NCI-H146 treated with DMSO at 0.1 percent for 48 hours (cell line): ENCODE measurements at regions not wholly inside any gene's neighbourhood (a gene's known extent, or its start where the extent isn't known, plus 50 kb on each side); places are given as distances from the start of the nearest gene placed in this dataset.
"Not testable (repeated sequence)": the region's sequence is repeated elsewhere in the genome, so short reads cannot be mapped to it uniquely, and the experiment has no call there.

Source experiments
- DNase-seq: peaks from one replicate; lab custom pipeline; 2025; ENCODE audit not compliant: unreplicated experiment; lab: John Stamatoyannopoulos, UW

DNA sequence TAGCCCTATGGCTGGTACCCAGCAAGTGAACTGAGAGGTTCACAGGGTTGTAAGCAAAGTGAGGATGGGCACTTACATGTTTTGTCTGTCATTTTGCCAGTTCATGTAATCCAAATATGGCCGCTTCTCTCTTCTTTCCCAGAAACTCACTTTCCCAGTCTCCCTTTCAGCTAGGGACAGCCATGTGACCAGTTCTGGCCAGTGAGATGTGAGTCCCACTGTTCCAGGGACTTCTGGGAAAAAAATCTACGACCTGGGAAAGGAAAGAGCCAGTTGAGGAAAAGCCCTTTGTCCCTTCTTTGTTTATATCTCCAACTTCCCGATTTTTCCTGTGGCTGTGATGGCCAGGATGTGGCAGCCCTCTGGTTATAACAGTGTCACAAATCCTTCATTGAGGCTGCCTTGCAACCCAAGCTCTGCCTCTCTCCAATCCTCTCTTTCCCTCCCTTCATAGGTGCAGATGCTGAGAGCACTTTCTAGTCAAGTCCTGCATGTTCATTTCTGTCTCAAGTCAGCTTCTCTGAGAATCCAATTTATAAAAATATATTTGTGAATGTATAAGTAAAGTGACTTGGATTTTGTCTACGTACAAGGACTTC is 148.6 kb upstream of the ZFP64 start:
- DNase-seq: no peak

DNA sequence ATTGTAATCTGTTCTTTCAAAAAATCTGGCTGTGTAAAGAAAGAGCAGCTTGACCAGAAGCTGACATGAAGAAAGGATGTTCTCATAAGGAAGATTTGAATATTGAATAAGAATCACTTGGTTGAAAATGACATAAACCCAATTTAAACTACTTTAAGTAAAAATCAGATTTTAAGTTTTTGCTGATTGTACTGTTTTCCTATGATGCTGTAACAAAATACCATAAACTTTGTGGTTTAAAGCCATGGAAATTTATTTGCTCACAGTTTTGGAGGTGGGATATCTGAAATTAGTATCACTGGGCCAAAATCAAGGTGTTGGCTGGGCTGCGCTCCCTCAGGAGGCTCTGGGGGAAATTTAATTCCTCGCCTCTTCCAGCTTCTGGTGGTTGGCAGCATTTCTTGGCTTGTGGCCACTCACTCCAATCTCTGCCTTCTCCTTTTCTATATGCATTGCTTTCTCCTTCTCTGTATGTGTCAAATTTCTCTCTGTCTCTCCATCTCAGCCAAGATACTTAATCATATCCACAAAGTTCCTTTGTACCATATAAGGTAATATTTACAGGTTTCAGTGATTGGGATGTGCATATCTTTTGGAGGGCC is 141.2 kb upstream of the ZFP64 start:
- DNase-seq: no peak

GRCh38 chr20:52332230-52332629 is 140.7 kb upstream of the ZFP64 start:
- no peak for DNase-seq

- no peak for DNase-seq
Measured at GRCh38 chr20:52331655-52332054, 140.1 kb upstream of the ZFP64 start.

DNA sequence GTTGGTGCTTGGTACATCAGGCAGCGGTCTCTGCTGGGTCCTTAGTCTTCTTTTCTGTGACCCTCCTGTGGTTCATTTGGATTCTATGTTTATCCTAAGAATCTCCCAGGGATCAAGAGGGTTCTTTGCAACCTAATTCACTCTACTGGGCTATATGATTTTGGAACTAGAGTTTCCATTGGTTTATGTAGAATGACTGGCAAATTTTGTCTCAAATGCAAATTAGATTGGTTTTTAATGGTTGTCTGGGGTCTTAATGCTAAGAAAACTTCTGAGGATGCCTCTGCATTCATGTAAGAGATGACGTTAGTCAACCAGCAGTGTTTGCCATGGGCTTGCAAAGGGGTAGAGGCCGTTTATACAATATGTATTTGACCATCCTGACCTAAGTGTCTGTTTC is 129.8 kb upstream of the ZFP64 start:
- no peak for DNase-seq

GRCh38 chr20:52318651-52319050 is 127.1 kb upstream of the ZFP64 start:
- no peak for DNase-seq

DNA sequence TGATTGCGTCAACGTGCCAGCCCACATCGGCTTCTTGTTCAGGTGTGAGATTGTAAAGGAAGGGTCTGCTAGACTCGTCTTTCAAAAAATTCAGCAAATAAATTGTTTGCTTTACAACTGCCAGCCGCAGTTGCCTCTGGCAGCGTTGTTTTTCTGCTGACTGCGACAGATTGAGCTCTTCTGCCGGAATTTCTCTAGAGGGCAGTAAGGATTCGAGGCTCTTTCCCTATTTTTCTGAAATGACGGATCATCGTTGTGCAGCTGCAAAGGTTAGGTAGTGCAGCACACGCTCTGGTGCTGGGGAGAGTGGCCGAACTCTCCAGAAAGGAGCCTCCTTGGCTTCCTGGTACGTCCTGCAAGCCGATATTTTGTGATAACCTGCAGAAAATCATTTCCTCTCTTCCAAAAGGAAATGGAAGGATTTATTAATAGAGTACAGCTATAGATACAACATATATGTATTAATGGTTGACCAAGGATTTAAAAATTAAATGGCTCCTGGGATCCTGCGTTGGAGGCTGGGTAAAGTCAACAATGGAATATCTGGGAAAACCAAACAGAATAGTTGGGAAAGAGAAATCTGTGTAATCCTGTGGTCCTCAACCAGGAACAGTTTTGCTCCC is 121.9 kb upstream of the ZFP64 start:
- DNase-seq: peak; percentile 4

DNA sequence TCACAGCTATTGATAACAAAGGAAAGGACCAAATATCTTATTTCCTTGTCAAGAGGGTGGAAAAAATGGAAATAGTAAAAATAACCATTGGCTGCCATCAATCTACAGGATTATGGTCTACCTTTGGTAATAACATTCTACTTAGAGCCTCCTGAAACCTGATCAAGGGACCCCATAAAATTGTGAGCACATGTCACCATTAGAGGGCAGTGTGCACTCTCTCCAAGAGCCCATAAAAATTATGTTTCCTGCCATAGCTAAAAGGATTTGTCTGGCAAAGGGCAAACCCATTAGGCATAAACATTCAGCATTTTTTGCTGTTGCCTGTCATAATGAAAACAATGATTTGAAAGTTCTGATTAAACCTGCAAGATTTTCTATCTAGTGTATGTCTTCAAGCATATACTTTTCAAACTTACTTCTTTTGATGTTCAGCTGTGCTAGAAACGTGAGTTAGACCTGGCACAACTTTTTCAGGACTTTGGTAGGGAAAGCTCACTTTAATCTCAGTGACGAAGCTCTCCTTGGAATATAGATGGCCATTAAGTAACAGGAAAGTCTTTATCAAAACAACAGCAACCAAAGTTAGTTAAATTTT is 120.7 kb upstream of the ZFP64 start:
- DNase-seq: peak; percentile 20

DNA sequence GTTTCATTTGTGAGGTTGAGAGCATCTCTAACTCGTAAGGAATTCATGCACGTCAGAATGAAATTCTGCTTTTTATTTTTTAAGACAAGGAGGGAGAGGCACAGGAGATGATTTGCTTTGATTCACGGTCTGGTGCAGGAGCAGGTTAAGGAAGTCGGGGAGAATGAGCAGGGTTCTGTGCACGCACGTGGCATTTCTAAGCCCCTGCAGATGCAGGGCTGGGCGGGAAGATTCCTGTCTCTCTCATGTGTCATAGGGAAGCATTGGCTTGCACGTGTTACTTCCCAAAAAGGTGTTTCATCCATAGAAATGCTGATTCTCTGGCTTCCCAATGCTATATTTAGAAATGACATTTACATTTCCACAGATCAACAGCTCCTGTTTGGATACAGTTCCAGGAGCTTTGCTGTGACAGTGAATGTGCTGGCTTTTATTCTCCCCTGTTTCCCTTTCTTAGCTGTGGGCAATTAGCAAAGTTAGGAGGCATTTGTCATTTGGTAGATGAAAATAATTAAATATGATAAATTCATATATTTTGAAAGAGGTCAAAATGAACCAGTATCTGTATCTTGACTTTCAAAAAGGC is 119.7 kb upstream of the ZFP64 start:
- DNase-seq: no peak

GRCh38 chr20:52309181-52309580 is 117.6 kb upstream of the ZFP64 start:
- DNase-seq: no peak

GRCh38 chr20:52306477-52306876 is 114.9 kb upstream of the ZFP64 start:
- DNase-seq: no peak

DNA sequence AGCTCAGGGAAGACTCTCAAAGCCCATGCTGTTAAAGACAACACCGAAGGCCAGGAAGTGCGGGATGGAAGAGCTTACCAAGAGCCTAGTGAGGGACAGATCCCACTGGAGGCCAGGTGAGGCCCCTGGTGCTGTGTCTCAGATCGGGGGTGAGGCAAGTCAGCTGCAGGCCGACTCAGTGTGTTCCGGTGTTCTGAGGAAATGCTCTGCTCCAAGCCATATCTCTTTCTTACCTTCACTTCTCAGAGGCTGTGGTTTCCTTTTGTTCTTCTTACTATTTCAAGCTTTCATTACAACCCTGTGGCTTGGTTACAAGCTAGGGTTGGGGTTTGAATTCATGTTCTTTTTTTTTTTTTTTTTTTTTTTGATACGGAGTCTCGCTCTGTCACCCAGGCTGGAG is 114.3 kb upstream of the ZFP64 start:
- no peak for DNase-seq

DNA sequence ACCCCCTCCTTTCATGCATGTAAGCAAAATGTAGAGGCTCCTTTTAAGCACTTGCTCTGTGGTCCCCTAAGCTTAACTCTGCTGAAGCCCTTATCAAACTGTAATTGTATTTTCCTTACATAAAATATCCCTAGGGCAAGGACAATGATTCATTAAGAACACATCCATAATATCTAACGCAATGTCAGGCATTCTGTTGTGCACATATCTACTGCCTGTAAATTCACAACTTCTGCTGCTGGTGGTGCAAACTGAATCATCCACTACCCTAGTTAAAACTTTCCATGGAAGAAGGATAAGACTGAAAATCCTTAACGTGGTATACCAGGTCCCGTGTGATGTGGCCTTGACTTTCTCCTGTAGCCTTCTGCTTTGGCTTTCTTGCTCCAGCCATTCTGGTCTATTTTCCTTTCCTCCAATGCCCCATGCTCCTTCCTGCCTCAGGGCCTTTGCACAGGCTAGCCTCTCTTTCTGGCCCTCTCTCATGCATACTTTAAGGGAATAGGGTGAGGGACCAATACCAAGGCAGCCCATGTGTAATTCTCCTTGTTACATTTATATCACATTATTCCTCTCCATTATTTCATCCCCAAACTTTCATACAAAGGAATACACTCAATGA is 113.6 kb upstream of the ZFP64 start:
- DNase-seq: no peak

GRCh38 chr20:52303281-52303950 is 111.8 kb upstream of the ZFP64 start:
- no peak for DNase-seq

- DNase-seq: no peak
Measured at GRCh38 chr20:52302736-52303135, 111.2 kb upstream of the ZFP64 start.

GRCh38 chr20:52302051-52302450 is 110.5 kb upstream of the ZFP64 start:
- DNase-seq: not testable (repeated sequence)

GRCh38 chr20:52295556-52295955 is 104.0 kb upstream of the ZFP64 start:
- no peak for DNase-seq

DNA sequence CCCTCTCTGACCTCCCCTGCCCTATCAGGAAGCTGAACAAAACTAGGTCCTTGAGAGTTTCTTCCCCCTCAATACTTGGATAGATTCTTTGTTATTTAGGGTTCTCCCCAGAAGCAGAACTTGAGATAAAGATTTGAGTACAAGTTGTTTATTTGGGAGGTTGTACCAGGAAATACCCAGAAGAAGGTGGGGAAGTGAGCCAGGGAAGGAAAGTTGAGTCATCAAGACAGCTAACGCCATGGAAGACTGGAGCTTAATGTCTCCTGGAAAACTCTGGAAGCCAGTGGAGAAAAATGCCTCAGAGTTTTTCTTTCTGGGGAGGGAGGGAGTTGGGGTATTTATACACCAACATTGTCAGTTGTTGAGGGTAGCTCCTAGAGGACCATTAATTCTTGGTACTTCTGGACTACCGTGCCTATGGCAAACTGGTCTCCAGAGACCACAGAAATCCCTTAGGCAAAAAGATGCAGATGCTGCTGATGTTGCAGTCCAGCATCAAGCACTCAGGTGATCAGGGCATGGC is 102.6 kb upstream of the ZFP64 start:
- no peak for DNase-seq

- no peak for DNase-seq
Measured at GRCh38 chr20:52291109-52291508, 99.5 kb upstream of the ZFP64 start.

GRCh38 chr20:52290569-52290968 is 99.0 kb upstream of the ZFP64 start:
- no peak for DNase-seq
